Epithelial cell of proximal tubule (primary cell): ENCODE measurements at regions not wholly inside any gene's neighbourhood (a gene's known extent, or its start where the extent isn't known, plus 50 kb on each side); places are given as distances from the start of the nearest gene placed in this dataset.

ENCODE experiments used
- DNase-seq: peaks from one replicate; pipeline ENCODE4 v3.0.0-alpha.2; 2011; ENCODE audit warnings: low read depth
- H3K4me3 ChIP-seq: 2 replicates; pipeline ENCODE4 v1.5.1; 2011; ENCODE audit warnings: low read depth, mild to moderate bottlenecking, low read length
- CTCF ChIP-seq: conservative IDR thresholded peaks from 2 replicates; pipeline ENCODE4 v1.5.1; 2012; ENCODE audit warnings: low read depth, mild to moderate bottlenecking, low read length

GRCh38 chr12:111154147-111154834 is 214.6 kb downstream of the PHETA1 start:
- DNase-seq: no peak
- TF ChIP-seq CTCF: no peak
- H3K4me3 ChIP-seq: no peak overlapping the region

- no peak for TF ChIP-seq CTCF
- no peak for DNase-seq
- no peak overlapping the region for H3K4me3 ChIP-seq
These were observed 216.3 kb downstream of the PHETA1 start for GRCh38 chr12:111152561-111152960.

- H3K4me3 ChIP-seq: no peak overlapping the region
- TF ChIP-seq CTCF: no peak
- DNase-seq: no peak
These were observed 217.7 kb downstream of the PHETA1 start for GRCh38 chr12:111150921-111151840.

- no peak for TF ChIP-seq CTCF
- DNase-seq: no peak
- H3K4me3 ChIP-seq: no peak overlapping the region
These were observed 218.5 kb downstream of the PHETA1 start for GRCh38 chr12:111150360-111150759.

- DNase-seq: no peak
- H3K4me3 ChIP-seq: no peak overlapping the region
- no peak for TF ChIP-seq CTCF
These were observed 219.6 kb downstream of the PHETA1 start for GRCh38 chr12:111149299-111149698.

- no peak for TF ChIP-seq CTCF
- H3K4me3 ChIP-seq: no peak overlapping the region
- DNase-seq: no peak
These were observed 220.9 kb downstream of the PHETA1 start for GRCh38 chr12:111148005-111148404.
